Endothelial cell (in vitro differentiated cells): ENCODE measurements at regions not wholly inside any gene's neighbourhood (a gene's known extent, or its start where the extent isn't known, plus 50 kb on each side); places are given as distances from the start of the nearest gene placed in this dataset.

ENCODE experiments used
- DNase-seq: peaks from one replicate; pipeline ENCODE4 v3.0.0; 2021; ENCODE audit warnings: low spot score
- H3K27ac Mint-ChIP-seq: one replicate; pipeline ENCODE4 v1.8.0; 2021; ENCODE audit warnings: mixed read lengths, inconsistent platforms; ENCODE audit not compliant: unreplicated experiment
- H3K27me3 Mint-ChIP-seq: one replicate; pipeline ENCODE4 v1.8.0; 2021; ENCODE audit warnings: mild to moderate bottlenecking, moderate library complexity, mixed read lengths, inconsistent platforms; ENCODE audit not compliant: unreplicated experiment
- H3K36me3 Mint-ChIP-seq: one replicate; pipeline ENCODE4 v1.8.0; 2021; ENCODE audit warnings: mild to moderate bottlenecking, low read depth, mixed read lengths, inconsistent platforms; ENCODE audit not compliant: unreplicated experiment
- H3K4me1 Mint-ChIP-seq: one replicate; pipeline ENCODE4 v1.8.0; 2021; ENCODE audit warnings: mild to moderate bottlenecking, mixed read lengths, inconsistent platforms; ENCODE audit not compliant: unreplicated experiment
- H3K4me3 Mint-ChIP-seq: one replicate; pipeline ENCODE4 v1.8.0; 2021; ENCODE audit warnings: mild to moderate bottlenecking, mixed read lengths, inconsistent platforms; ENCODE audit not compliant: unreplicated experiment
- H3K9me3 Mint-ChIP-seq: one replicate; pipeline ENCODE4 v1.8.0; 2021; ENCODE audit warnings: mixed read lengths, inconsistent platforms; ENCODE audit not compliant: unreplicated experiment
- CTCF ChIP-seq: fragments of 200-600 bp; sonication (generic); IDR thresholded peaks from one replicate; pipeline ENCODE4 v1.5.0; 2021; ENCODE audit warnings: antibody characterized with exemption; ENCODE audit not compliant: unreplicated experiment

GRCh38 chr16:25627641-25628040 lies 64.1 kb upstream of the HS3ST4 start:
- Mint-ChIP-seq H3K4me3 (no peak overlapping the region), H3K9me3 (no peaks in the 10 kb centered on the region), H3K27me3 (no peaks in the 10 kb centered on the region), H3K36me3 (peaks cover 3% of the 10 kb centered on the region), H3K27ac (no peak overlapping the region), H3K4me1 (no peaks in the 10 kb centered on the region)
- TF ChIP-seq CTCF, result no peak
- no peak for DNase-seq

- Mint-ChIP-seq H3K9me3 (peaks cover 4% of the 10 kb centered on the region), H3K4me3 (no peak overlapping the region)
- DNase-seq, result no peak
These were observed 65.6 kb upstream of the HS3ST4 start for GRCh38 chr16:25626172-25626571.

GRCh38 chr16:25625620-25626019 lies 66.1 kb upstream of the HS3ST4 start:
- no peak overlapping the region for H3K4me3 Mint-ChIP-seq
- no peak overlapping the region for H3K27ac Mint-ChIP-seq
- TF ChIP-seq CTCF, result no peak
- peaks cover 4% of the 10 kb centered on the region for H3K9me3 Mint-ChIP-seq
- H3K4me1 Mint-ChIP-seq, result no peaks in the 10 kb centered on the region
- no peaks in the 10 kb centered on the region for H3K27me3 Mint-ChIP-seq
- DNase-seq, result no peak
- peaks cover 3% of the 10 kb centered on the region for H3K36me3 Mint-ChIP-seq

More at GRCh38 chr16:25626172-25626571, 65.6 kb upstream of the HS3ST4 start:
- H3K36me3 Mint-ChIP-seq, result peaks cover 3% of the 10 kb centered on the region
- TF ChIP-seq CTCF, result no peak
- no peak overlapping the region for H3K27ac Mint-ChIP-seq
- H3K27me3 Mint-ChIP-seq, result no peaks in the 10 kb centered on the region
- H3K4me1 Mint-ChIP-seq, result no peaks in the 10 kb centered on the region

GRCh38 chr16:25614716-25615265 lies 77.0 kb upstream of the HS3ST4 start:
- TF ChIP-seq CTCF, result no peak
- H3K27ac Mint-ChIP-seq, result no peak overlapping the region
- no peak for DNase-seq
- no peaks in the 10 kb centered on the region for H3K9me3 Mint-ChIP-seq
- no peaks in the 10 kb centered on the region for H3K4me1 Mint-ChIP-seq
- H3K27me3 Mint-ChIP-seq, result peaks cover 2% of the 10 kb centered on the region
- H3K4me3 Mint-ChIP-seq, result no peak overlapping the region
- no peaks in the 10 kb centered on the region for H3K36me3 Mint-ChIP-seq

GRCh38 chr16:25613931-25614330 lies 77.8 kb upstream of the HS3ST4 start:
- Mint-ChIP-seq H3K27me3 (peaks cover 2% of the 10 kb centered on the region), H3K4me3 (no peak overlapping the region), H3K36me3 (no peaks in the 10 kb centered on the region), H3K4me1 (no peaks in the 10 kb centered on the region), H3K27ac (no peak overlapping the region), H3K9me3 (no peaks in the 10 kb centered on the region)
- no peak for DNase-seq
- no peak for TF ChIP-seq CTCF
